ENCODE measurements at regions not wholly inside any gene's neighbourhood (a gene's known extent, or its start where the extent isn't known, plus 50 kb on each side); places are given as distances from the start of the nearest gene placed in this dataset.
"Not testable (repeated sequence)": the region's sequence is repeated elsewhere in the genome, so short reads cannot be mapped to it uniquely, and the experiment has no call there.

DNA sequence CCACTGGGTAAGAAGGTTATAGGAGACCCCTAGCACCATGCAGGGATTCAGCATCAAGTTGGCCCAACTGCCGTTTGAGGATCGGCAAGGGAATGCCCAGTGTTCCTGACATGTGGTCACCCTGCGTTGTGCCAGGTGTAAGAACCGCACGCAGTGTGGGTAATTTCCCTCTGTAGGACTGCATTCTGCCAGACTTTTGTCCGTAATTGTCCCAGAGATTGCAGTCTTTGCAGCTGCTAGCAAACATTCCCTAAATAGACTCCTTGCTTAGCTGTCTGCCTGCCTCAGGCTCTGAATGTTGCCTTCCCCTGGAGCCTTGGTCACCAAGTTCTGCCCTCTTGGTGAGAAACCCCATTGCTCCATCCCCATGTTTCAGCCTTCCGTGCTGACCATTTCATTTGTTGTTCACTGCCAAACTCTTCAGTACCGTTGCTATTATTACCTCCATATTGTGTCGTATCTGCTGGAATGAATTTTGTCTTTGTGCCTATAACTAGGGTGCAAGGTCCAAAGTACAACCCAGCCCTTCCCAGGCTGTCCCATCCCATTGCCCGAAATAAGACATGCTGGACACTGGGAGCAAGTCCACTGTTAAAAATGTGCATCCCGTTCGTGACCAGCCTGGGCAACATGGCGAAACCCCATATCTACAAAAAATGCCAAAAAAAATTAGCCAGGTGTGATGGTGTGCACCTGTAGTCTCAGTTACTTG, 53.8 kb upstream of the USP9X start:
- Histone ChIP-seq H3K4me2 (ENCODE audit: insufficient read depth, low read length) (no peak overlapping the region), H4K20me1 (ENCODE audit: insufficient read depth, low read length) (no peaks in the 10 kb centered on the region), H3K4me1 (ENCODE audit: insufficient read depth, low read length) (peaks cover 16% of the 10 kb centered on the region), H3K79me2 (ENCODE audit: insufficient read depth, low read length) (no peaks in the 10 kb centered on the region), H2AFZ (ENCODE audit: low read length) (no peak overlapping the region), H3K4me3 (ENCODE audit: insufficient read depth, low read length) (no peak overlapping the region), H3K27me3 (ENCODE audit: insufficient read depth, low read length) (peaks cover 18% of the 10 kb centered on the region), H3K27ac (ENCODE audit: low read depth, low read length) (no peak overlapping the region), H3K36me3 (ENCODE audit: insufficient read depth, low read length) (no peaks in the 10 kb centered on the region), H3K9me3 (ENCODE audit: low read depth, low read length) (no peaks in the 10 kb centered on the region)
- TF ChIP-seq, protein P1, sequence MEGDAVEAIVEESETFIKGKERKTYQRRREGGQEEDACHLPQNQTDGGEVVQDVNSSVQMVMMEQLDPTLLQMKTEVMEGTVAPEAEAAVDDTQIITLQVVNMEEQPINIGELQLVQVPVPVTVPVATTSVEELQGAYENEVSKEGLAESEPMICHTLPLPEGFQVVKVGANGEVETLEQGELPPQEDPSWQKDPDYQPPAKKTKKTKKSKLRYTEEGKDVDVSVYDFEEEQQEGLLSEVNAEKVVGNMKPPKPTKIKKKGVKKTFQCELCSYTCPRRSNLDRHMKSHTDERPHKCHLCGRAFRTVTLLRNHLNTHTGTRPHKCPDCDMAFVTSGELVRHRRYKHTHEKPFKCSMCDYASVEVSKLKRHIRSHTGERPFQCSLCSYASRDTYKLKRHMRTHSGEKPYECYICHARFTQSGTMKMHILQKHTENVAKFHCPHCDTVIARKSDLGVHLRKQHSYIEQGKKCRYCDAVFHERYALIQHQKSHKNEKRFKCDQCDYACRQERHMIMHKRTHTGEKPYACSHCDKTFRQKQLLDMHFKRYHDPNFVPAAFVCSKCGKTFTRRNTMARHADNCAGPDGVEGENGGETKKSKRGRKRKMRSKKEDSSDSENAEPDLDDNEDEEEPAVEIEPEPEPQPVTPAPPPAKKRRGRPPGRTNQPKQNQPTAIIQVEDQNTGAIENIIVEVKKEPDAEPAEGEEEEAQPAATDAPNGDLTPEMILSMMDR (IDR thresholded peaks at IDR 0.05; ENCODE audit: extremely low read depth, low read depth, low read length): no peak
- no peak for DNase-seq (ENCODE audit: insufficient read length, low spot score, missing footprints)

DNA sequence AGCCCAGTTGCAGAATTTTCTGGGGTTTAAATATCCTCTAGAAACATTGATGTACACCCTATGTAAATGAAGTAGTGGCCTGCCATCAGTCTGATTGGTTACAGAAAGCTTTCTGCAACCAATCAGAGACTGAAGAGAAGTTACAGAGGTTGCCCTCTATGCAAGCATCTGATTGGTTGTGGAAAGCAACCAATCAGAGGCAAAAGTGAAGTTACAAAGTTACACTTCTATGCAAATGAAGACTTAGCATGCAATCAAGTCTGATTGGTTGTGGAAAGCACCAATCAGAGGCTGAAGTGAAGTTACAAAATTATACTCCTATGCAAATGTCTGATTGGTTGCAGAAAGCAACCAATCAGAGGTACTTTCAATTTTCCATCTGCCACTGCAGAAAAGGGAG, 51.9 kb upstream of the USP9X start:
- Histone ChIP-seq H3K4me3 (ENCODE audit: insufficient read depth, low read length) (no peak overlapping the region), H4K20me1 (ENCODE audit: insufficient read depth, low read length) (no peaks in the 10 kb centered on the region), H2AFZ (ENCODE audit: low read length) (no peak overlapping the region), H3K27ac (ENCODE audit: low read depth, low read length) (no peak overlapping the region), H3K79me2 (ENCODE audit: insufficient read depth, low read length) (no peaks in the 10 kb centered on the region), H3K27me3 (ENCODE audit: insufficient read depth, low read length) (peaks cover 9% of the 10 kb centered on the region), H3K9me3 (ENCODE audit: low read depth, low read length) (no peaks in the 10 kb centered on the region), H3K4me2 (ENCODE audit: insufficient read depth, low read length) (no peak overlapping the region), H3K4me1 (ENCODE audit: insufficient read depth, low read length) (peaks cover 5% of the 10 kb centered on the region), H3K36me3 (ENCODE audit: insufficient read depth, low read length) (no peaks in the 10 kb centered on the region)
- no peak for DNase-seq (ENCODE audit: insufficient read length, low spot score, missing footprints)
- TF ChIP-seq, protein P1 (IDR thresholded peaks at IDR 0.05; ENCODE audit: extremely low read depth, low read depth, low read length): no peak

DNA sequence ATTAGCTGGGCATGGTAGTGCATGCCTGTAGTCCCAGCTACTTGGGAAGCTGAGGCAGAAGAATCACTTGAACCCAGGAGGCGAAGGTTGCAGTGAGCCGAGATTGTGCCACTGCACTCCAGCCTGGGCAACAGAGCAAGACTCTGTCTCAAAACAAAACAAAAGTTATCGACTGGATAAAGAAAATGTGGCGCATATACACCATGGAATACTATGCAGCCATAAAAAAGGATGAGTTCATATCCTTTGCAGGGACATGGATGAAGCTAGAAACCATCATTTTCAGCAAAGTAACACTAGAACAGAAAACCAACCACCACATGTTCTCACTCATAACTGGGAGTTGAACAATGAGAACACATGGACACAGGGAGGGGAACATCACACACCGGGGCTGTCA, 50.3 kb upstream of the USP9X start:
- H3K27me3 ChIP-seq (ENCODE audit: insufficient read depth, low read length); H3K79me2 ChIP-seq (ENCODE audit: insufficient read depth, low read length); H3K4me3 ChIP-seq (ENCODE audit: insufficient read depth, low read length); H2AFZ ChIP-seq (ENCODE audit: low read length); H3K9me3 ChIP-seq (ENCODE audit: low read depth, low read length); H3K27ac ChIP-seq (ENCODE audit: low read depth, low read length); H3K36me3 ChIP-seq (ENCODE audit: insufficient read depth, low read length); H3K4me1 ChIP-seq (ENCODE audit: insufficient read depth, low read length); DNase-seq (ENCODE audit: insufficient read length, low spot score, missing footprints); H3K4me2 ChIP-seq (ENCODE audit: insufficient read depth, low read length); H4K20me1 ChIP-seq (ENCODE audit: insufficient read depth, low read length): not testable (repeated sequence)
